Adrenal gland (tissue), 9 donors: ENCODE measurements at regions not wholly inside any gene's neighbourhood (a gene's known extent, or its start where the extent isn't known, plus 50 kb on each side); places are given as distances from the start of the nearest gene placed in this dataset.

Source experiments
- DNase-seq, 7 donors: peaks; one replicate each; pipeline ENCODE4 v3.0.0-alpha.2; 2019 to 2020
- H3K27ac ChIP-seq, 5 donors: fragments of 200-600 bp; sonication (generic) in 4 of 5; 1 replicate in 3 of 5; 2 replicates in 2 of 5; pipeline versions ENCODE4 v1.5.1 to v1.8.0; 2016 to 2020; ENCODE audit warnings: mild to moderate bottlenecking in 1 of 5
- H3K27me3 ChIP-seq: fragments of 200-600 bp; 2 replicates; pipeline ENCODE4 v1.8.0; 2021
- H3K36me3 ChIP-seq, 2 donors: fragments of 200-600 bp; replicated peaks in 1 of 2; 1 replicate in 1 of 2; 2 replicates in 1 of 2; pipeline versions ENCODE4 v1.5.1 to v1.8.0; 2018 to 2022
- H3K4me1 ChIP-seq, 2 donors: fragments of 200-600 bp; replicated peaks in 1 of 2; 1 replicate in 1 of 2; 2 replicates in 1 of 2; pipeline versions ENCODE4 v1.5.1 to v1.8.0; 2018 to 2021
- H3K4me3 ChIP-seq, 4 donors: fragments of 200-600 bp; sonication (generic) in 3 of 4; one replicate each; pipeline ENCODE4 v1.5.1; 2016 to 2018
- H3K9me3 ChIP-seq, 3 donors: fragments of 200-600 bp; sonication (generic) in 1 of 3; replicated peaks in 1 of 3; 1 replicate in 2 of 3; 2 replicates in 1 of 3; pipeline versions ENCODE4 v1.5.1 to v1.8.0; 2016 to 2021
- CTCF ChIP-seq, 6 experiments: fragments of 450-650 bp in 4 of 6; fragments of 200-600 bp in 2 of 6; sonication (generic) in 1 of 6; IDR thresholded peaks; 1 replicate in 5 of 6; 2 replicates in 1 of 6; pipeline versions ENCODE4 v1.5.1 to v1.8.0; 2016 to 2021; ENCODE audit warnings: antibody characterized with exemption in 6 of 6, mild to moderate bottlenecking in 2 of 6, moderate library complexity in 1 of 6
- POLR2A ChIP-seq, 2 donors: fragments of 450-650 bp; IDR thresholded peaks; one replicate each; pipeline ENCODE4 v1.6.1; 2017; ENCODE audit warnings: antibody characterized with exemption in 2 of 2, mild to moderate bottlenecking in 2 of 2, moderate library complexity in 1 of 2
- WGBS, 4 donors: extraction: QIAGEN DNeasy Blood & Tissue Kit in 2 of 4; methylation state at CpG; one replicate each; pipeline versions ENCODE4 v1.1.5 to v1.1.7; 2013 to 2017; 5-methylcytosine and 5-hydroxymethylcytosine counted together
- intact Hi-C, 2 donors: fragments of 100-400 bp; cut with DNase I; formaldehyde crosslinking; loops; one replicate each; pipeline versions ENCODE4 v1.14.1 to v1.15.0; 2022 to 2023
- donor health status: healthy with polysubstance abuse.
- donor health status: Bipolar disorder and iron deficiency.
- donor health status: DM: yes; HTN: yes; CAD: no.
- donor health status: DM: no; HTN: no; CAD: no.
- donor health status: DM: no; HTN: no; CAD: no.

- no peaks in the 10 kb centered on the region for H3K27me3 ChIP-seq
- WGBS, 4 donors: 82 to 92% (median 89%) methylated on average over 5 of the region's 5 CpGs
- no peaks in the 10 kb centered on the region for H3K9me3 ChIP-seq
- H3K27ac ChIP-seq: no peak overlapping the region
- H3K4me1 ChIP-seq: no peaks in the 10 kb centered on the region
- no peak for TF ChIP-seq POLR2A (IDR thresholded peaks at IDR 0.05)
- no peak for TF ChIP-seq CTCF (IDR thresholded peaks at IDR 0.05)
- H3K36me3 ChIP-seq: no peaks in the 10 kb centered on the region
- intact Hi-C loops: no loop called here
- no peak overlapping the region for H3K4me3 ChIP-seq
- DNase-seq: no peak
Observed at GRCh38 chr3:106296062-106296461, 427.2 kb upstream of the CBLB start.

- Histone ChIP-seq H3K27ac (no peak overlapping the region), H3K4me1 (no peaks in the 10 kb centered on the region), H3K9me3 (no peaks in the 10 kb centered on the region), H3K36me3 (no peaks in the 10 kb centered on the region), H3K27me3 (no peaks in the 10 kb centered on the region), H3K4me3 (no peak overlapping the region)
- intact Hi-C loops: no loop called here
- TF ChIP-seq POLR2A (IDR thresholded peaks at IDR 0.05) (no peak), CTCF (IDR thresholded peaks at IDR 0.05) (no peak)
- WGBS, 4 donors: 44 to 71% (median 56%) methylated on average over 2 of the region's 2 CpGs
- no peak for DNase-seq
Observed at GRCh38 chr3:106299300-106300098, 430.7 kb upstream of the CBLB start.

DNA sequence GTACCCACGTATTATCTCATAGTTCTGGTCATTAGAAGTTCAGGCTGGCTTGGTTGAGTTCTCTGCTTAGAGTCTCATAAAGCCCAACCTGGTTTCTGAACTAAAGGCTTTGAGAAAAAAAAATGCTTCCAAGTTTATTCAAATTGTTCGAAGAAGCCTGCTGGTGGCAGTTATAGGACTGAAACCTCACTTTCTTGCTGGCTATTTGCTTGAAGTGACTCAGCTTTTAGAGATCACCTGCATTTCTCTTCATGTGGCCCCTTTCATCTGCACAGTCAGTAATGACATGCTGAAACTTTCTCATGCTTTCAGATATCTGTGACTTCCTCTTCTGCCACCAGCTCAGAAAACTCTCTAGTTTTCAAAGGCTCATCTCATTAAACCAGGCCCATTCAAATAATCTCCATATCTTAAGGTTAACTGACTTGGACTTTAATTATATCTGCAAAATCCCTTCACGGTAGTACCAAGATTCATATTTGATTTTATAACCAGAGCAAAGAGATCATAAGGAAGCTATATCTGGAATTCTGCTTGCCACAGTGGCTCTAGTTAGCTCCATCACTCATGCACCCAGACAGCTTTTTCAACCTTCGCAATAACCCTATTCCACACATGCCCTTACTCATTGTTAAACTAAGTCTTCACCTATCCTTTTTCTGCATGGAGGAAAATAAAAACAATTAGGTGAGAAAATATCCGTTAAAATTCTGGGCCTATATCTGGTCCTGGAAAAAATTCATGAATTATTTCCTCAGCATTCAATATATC is 433.8 kb upstream of the CBLB start:
- DNase-seq: no peak
- intact Hi-C loops: no loop called here
- H3K4me3 ChIP-seq: no peak overlapping the region
- H3K36me3 ChIP-seq: no peaks in the 10 kb centered on the region
- no peaks in the 10 kb centered on the region for H3K27me3 ChIP-seq
- TF ChIP-seq CTCF (IDR thresholded peaks at IDR 0.05) (no peak), POLR2A (IDR thresholded peaks at IDR 0.05) (no peak)
- 75 to 77% (median 76%) methylated on average over 5 of the region's 5 CpGs for WGBS, 4 donors
- no peaks in the 10 kb centered on the region for H3K9me3 ChIP-seq
- H3K4me1 ChIP-seq: no peaks in the 10 kb centered on the region
- no peak overlapping the region for H3K27ac ChIP-seq

DNA sequence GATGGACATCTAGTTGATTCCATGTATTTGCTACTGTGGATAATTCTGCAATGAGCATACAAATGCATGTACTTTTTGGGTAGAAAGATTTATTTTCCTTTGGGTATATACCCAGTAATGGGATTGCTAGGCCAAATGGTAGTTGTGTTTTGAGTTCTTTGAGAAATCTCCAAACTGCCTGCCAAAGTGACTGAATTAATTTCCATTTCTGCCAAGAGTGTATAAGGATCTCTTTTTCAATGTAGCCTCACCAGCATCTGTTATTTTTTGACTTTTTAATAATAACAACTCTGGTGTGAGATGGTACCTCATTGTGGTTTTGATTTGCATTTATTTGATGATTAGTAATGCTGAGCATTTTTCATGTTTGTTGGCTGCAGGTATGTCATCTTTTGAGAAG is 435.0 kb upstream of the CBLB start:
- H3K36me3 ChIP-seq: no peaks in the 10 kb centered on the region
- no peaks in the 10 kb centered on the region for H3K27me3 ChIP-seq
- H3K9me3 ChIP-seq: no peaks in the 10 kb centered on the region
- DNase-seq: no peak
- intact Hi-C loops: no loop called here
- no peak overlapping the region for H3K27ac ChIP-seq
- TF ChIP-seq CTCF (IDR thresholded peaks at IDR 0.05): no peak
- TF ChIP-seq POLR2A (IDR thresholded peaks at IDR 0.05): no peak
- no peak overlapping the region for H3K4me3 ChIP-seq
- no peaks in the 10 kb centered on the region for H3K4me1 ChIP-seq
